Left lung (tissue), 4 donors: ENCODE measurements at regions not wholly inside any gene's neighbourhood (a gene's known extent, or its start where the extent isn't known, plus 50 kb on each side); places are given as distances from the start of the nearest gene placed in this dataset.

ENCODE experiments used
- ATAC-seq: fragments of 200-7000 bp; cut with Tn5 transposase; one replicate; pipeline ENCODE4 v1.9.1; 2020; ENCODE audit warnings: moderate library complexity
- DNase-seq, 4 donors: peaks; one replicate each; pipeline ENCODE4 v3.0.0-alpha.2; 2013 to 2020
- H3K27ac ChIP-seq, 2 donors: fragments of 200-600 bp; sonication (generic) in 1 of 2; one replicate each; pipeline versions ENCODE4 v1.5.0 to v1.8.0; 2020 to 2021
- H3K27me3 ChIP-seq, 2 donors: fragments of 200-600 bp; sonication (generic) in 1 of 2; one replicate each; pipeline versions ENCODE4 v1.5.0 to v1.8.0; 2020 to 2021
- H3K36me3 ChIP-seq, 2 donors: fragments of 200-600 bp; sonication (generic) in 1 of 2; one replicate each; pipeline versions ENCODE4 v1.5.0 to v1.8.0; 2020 to 2021
- H3K4me1 ChIP-seq, 2 donors: fragments of 200-600 bp; one replicate each; pipeline ENCODE4 v1.8.0; 2021
- H3K4me3 ChIP-seq, 2 donors: fragments of 200-600 bp; sonication (generic) in 1 of 2; one replicate each; pipeline versions ENCODE4 v1.5.0 to v1.8.0; 2020 to 2021; ENCODE audit warnings: mild to moderate bottlenecking in 1 of 2
- H3K9me3 ChIP-seq, 2 donors: fragments of 200-600 bp; sonication (generic) in 1 of 2; one replicate each; pipeline versions ENCODE4 v1.5.0 to v1.8.0; 2020 to 2021
- CTCF ChIP-seq, 2 donors: fragments of 200-600 bp; sonication (generic) in 1 of 2; IDR thresholded peaks; one replicate each; pipeline versions ENCODE4 v1.5.0 to v1.8.0; 2021; ENCODE audit warnings: antibody characterized with exemption in 2 of 2
- intact Hi-C, 2 donors: fragments of 100-400 bp; cut with DNase I; formaldehyde crosslinking; loops; one replicate each; pipeline versions ENCODE4 v1.11.2 to v1.14.2; 2022
- donor health status: DM: no; HTN: yes; CAD: no.
- donor health status: DM: no; HTN: no; CAD: no.

DNA sequence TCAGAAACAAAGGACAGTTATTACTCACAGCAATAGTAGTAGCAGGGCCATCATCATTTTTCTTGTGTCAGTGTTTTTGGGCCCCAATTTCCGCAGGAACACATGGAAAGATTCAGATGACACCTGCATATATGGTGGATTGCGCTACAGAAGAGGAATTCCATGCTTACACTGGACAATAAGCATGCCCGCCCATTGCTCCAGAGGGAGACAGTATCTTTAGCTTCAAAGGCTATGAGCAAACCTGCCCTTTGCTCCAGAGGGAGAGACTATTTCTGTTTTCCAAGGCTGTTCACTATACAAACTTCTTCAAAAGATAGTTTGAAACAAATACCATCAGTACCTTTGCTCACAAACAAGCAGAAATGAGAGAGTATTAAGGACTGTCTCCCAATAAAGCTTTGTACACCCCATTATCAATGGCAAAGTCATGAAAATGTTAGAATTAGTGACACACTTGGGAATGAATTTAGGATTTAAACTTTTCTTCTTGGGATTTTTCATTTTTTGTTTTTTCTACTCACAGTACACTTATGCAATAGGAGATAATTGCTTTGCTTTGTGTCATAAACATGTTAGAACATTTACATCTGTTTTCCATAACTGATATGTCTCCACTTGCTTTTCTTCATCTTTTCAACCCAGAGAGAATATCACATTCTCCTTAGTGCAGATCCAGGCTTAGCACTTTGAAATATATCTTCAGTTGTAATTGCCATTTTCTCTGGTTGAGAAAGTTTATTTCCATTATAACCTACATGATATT is 564.5 kb upstream of the ZNF717 start:
- Histone ChIP-seq H3K36me3 (no peaks in the 10 kb centered on the region), H3K27ac (no peak overlapping the region), H3K27me3 (no peaks in the 10 kb centered on the region), H3K9me3 (no peaks in the 10 kb centered on the region), H3K4me1 (no peaks in the 10 kb centered on the region), H3K4me3 (no peak overlapping the region)
- DNase-seq (no peak), ATAC-seq (no peak)
- intact Hi-C loops = no loop called here
- TF ChIP-seq CTCF (IDR thresholded peaks at IDR 0.05) = no peak

GRCh38 chr3:76352051-76352450 is 566.7 kb upstream of the ZNF717 start:
- no peak for TF ChIP-seq CTCF (IDR thresholded peaks at IDR 0.05)
- DNase-seq (no peak), ATAC-seq (peak; percentile 81)
- Histone ChIP-seq H3K27me3 (no peaks in the 10 kb centered on the region), H3K36me3 (no peaks in the 10 kb centered on the region), H3K4me1 (no peaks in the 10 kb centered on the region), H3K27ac (no peak overlapping the region), H3K4me3 (no peak overlapping the region), H3K9me3 (no peaks in the 10 kb centered on the region)
- intact Hi-C loops = no loop called here

GRCh38 chr3:76352511-76353284 is 567.3 kb upstream of the ZNF717 start:
- intact Hi-C loops = no loop called here
- TF ChIP-seq CTCF (IDR thresholded peaks at IDR 0.05) = no peak
- H3K4me1 ChIP-seq = no peaks in the 10 kb centered on the region
- DNase-seq (no peak), ATAC-seq (peak; percentile 59)
- no peak overlapping the region for H3K27ac ChIP-seq
- no peaks in the 10 kb centered on the region for H3K36me3 ChIP-seq
- no peak overlapping the region for H3K4me3 ChIP-seq
- H3K9me3 ChIP-seq = no peaks in the 10 kb centered on the region
- H3K27me3 ChIP-seq = no peaks in the 10 kb centered on the region

DNA sequence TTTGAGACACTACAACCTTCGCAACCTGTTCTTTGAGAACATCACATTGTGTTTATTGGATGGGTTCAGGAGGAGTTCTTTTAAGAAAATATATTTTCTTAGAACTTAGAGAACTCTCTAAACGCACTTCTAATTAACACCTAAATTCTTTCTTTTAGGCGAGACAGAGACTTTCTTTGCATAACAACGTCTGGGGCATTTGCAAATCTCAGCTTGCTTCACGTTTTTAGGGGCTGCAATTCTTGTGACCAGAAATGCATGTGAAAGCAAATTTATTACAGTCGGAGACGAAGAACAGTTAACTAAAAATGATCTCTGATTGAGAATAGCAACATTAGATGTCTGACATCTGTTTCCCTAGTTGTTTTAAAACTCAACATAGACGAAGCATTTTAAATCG is 568.3 kb upstream of the ZNF717 start:
- no peaks in the 10 kb centered on the region for H3K9me3 ChIP-seq
- no peak overlapping the region for H3K27ac ChIP-seq
- intact Hi-C loops = no loop called here
- ATAC-seq (no peak), DNase-seq (no peak)
- no peaks in the 10 kb centered on the region for H3K36me3 ChIP-seq
- H3K4me1 ChIP-seq = no peaks in the 10 kb centered on the region
- no peaks in the 10 kb centered on the region for H3K27me3 ChIP-seq
- no peak for TF ChIP-seq CTCF (IDR thresholded peaks at IDR 0.05)
- H3K4me3 ChIP-seq = no peak overlapping the region

DNA sequence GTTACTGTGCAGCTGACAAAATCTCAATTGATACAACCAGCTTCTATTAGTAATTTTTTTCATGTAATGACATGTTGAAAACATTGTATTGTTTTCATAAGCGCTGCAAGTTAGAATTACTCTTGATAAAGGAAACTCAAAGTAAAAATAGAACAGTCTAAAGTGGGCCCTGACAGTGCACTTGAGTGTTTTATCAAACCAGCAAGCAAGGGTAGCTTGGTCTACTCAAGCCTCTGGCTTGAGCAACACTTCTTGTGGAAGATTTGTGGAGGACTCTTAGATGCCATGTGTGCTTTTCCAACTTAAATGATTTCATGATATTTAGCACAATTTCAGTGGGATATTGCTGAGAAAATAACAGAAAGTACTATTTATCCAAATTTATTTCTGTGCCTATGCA is 575.7 kb upstream of the ZNF717 start:
- intact Hi-C loops = no loop called here
- Histone ChIP-seq H3K4me3 (no peak overlapping the region), H3K36me3 (no peaks in the 10 kb centered on the region), H3K27me3 (no peaks in the 10 kb centered on the region), H3K4me1 (no peaks in the 10 kb centered on the region), H3K9me3 (peaks cover 0 to 3% of the 10 kb centered on the region in 2 donors), H3K27ac (no peak overlapping the region)
- peak in 1 of 4 donors; percentile 24 for DNase-seq
- ATAC-seq = peak; percentile 94
- TF ChIP-seq CTCF (IDR thresholded peaks at IDR 0.05) = no peak
